Erythroblast (primary cell): ENCODE measurements at regions not wholly inside any gene's neighbourhood (a gene's known extent, or its start where the extent isn't known, plus 50 kb on each side); places are given as distances from the start of the nearest gene placed in this dataset.

Source experiments
- GATA1 ChIP-seq: IDR thresholded peaks from 2 replicates; pipeline ENCODE4 v1.6.1; 2011; ENCODE audit warnings: low read depth, mild to moderate bottlenecking, control low read depth, low read length, moderate library complexity
- POLR2A ChIP-seq: IDR thresholded peaks from 2 replicates; pipeline ENCODE4 v1.6.1; 2011; ENCODE audit warnings: mild to moderate bottlenecking, low read length

DNA sequence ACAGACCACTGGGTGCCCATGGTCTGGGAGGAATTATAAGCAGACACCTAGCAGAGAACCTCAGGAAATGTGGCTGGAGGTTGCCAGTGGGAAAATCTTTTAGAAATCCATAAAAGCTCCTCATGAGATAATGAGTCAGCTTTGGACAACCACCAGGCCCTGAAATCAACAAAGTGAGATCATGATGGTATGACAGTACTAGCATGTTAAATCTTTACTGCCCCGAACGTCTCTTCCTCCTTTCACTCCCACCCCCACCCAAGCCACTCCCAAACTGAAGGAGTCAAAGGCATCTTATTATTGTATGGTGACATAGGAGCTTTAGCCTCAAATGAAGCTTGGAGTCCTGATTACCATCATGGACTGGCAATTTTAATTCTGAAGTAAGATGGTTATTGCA lies 240.0 kb downstream of the DIO2 start:
- no peak for TF ChIP-seq POLR2A
- TF ChIP-seq GATA1, result no peak
